ENCODE measurements at regions not wholly inside any gene's neighbourhood (a gene's known extent, or its start where the extent isn't known, plus 50 kb on each side); places are given as distances from the start of the nearest gene placed in this dataset.
"Not testable (repeated sequence)": the region's sequence is repeated elsewhere in the genome, so short reads cannot be mapped to it uniquely, and the experiment has no call there.

- H3K4me3 ChIP-seq (ENCODE audit: low read depth, low read length): no peak overlapping the region
- no peak overlapping the region for H3K27ac ChIP-seq (ENCODE audit: low read depth, low read length)
- H3K27me3 ChIP-seq (ENCODE audit: control insufficient read depth, insufficient read depth, low read length): peaks cover 19% of the 10 kb centered on the region
- no peaks in the 10 kb centered on the region for H3K36me3 ChIP-seq (ENCODE audit: control insufficient read depth, insufficient read depth, low read length)
- H3K4me1 ChIP-seq (ENCODE audit: control insufficient read depth, insufficient read depth, low read length): peaks cover 12% of the 10 kb centered on the region
- no peak overlapping the region for H3K9ac ChIP-seq (ENCODE audit: low read length)
- no peaks in the 10 kb centered on the region for H3K9me3 ChIP-seq (ENCODE audit: control insufficient read depth, insufficient read depth, low read depth, low read length)
These were observed 83.6 kb upstream of the BLID start for GRCh38 chr11:122199661-122200060.

- H3K4me3 ChIP-seq (ENCODE audit: low read depth, low read length): no peak overlapping the region
- no peaks in the 10 kb centered on the region for H3K36me3 ChIP-seq (ENCODE audit: control insufficient read depth, insufficient read depth, low read length)
- no peaks in the 10 kb centered on the region for H3K9me3 ChIP-seq (ENCODE audit: control insufficient read depth, insufficient read depth, low read depth, low read length)
- H3K4me1 ChIP-seq (ENCODE audit: control insufficient read depth, insufficient read depth, low read length): peaks cover 12% of the 10 kb centered on the region
- H3K27me3 ChIP-seq (ENCODE audit: control insufficient read depth, insufficient read depth, low read length): peaks cover 13% of the 10 kb centered on the region
- H3K27ac ChIP-seq (ENCODE audit: low read depth, low read length): no peak overlapping the region
- H3K9ac ChIP-seq (ENCODE audit: low read length): no peak overlapping the region
These were observed 82.4 kb upstream of the BLID start for GRCh38 chr11:122198291-122198983.

GRCh38 chr11:122197066-122197987, 81.3 kb upstream of the BLID start:
- H3K27me3 ChIP-seq (ENCODE audit: control insufficient read depth, insufficient read depth, low read length): peaks cover 4% of the 10 kb centered on the region; the same call in 1 of the 2 replicates
- no peaks in the 10 kb centered on the region for H3K36me3 ChIP-seq (ENCODE audit: control insufficient read depth, insufficient read depth, low read length)
- H3K27ac ChIP-seq (ENCODE audit: low read depth, low read length): no peak overlapping the region
- no peak overlapping the region for H3K4me3 ChIP-seq (ENCODE audit: low read depth, low read length)
- H3K4me1 ChIP-seq (ENCODE audit: control insufficient read depth, insufficient read depth, low read length): peaks cover 2% of the 10 kb centered on the region; the same call in 1 of the 2 replicates
- H3K9me3 ChIP-seq (ENCODE audit: control insufficient read depth, insufficient read depth, low read depth, low read length): no peaks in the 10 kb centered on the region
- no peak overlapping the region for H3K9ac ChIP-seq (ENCODE audit: low read length)

GRCh38 chr11:122195790-122196189, 79.8 kb upstream of the BLID start:
- Histone ChIP-seq H3K36me3 (ENCODE audit: control insufficient read depth, insufficient read depth, low read length) (no peaks in the 10 kb centered on the region), H3K4me3 (ENCODE audit: low read depth, low read length) (no peak overlapping the region), H3K4me1 (ENCODE audit: control insufficient read depth, insufficient read depth, low read length) (no peaks in the 10 kb centered on the region), H3K27ac (ENCODE audit: low read depth, low read length) (no peak overlapping the region), H3K9me3 (ENCODE audit: control insufficient read depth, insufficient read depth, low read depth, low read length) (no peaks in the 10 kb centered on the region), H3K27me3 (ENCODE audit: control insufficient read depth, insufficient read depth, low read length) (no peaks in the 10 kb centered on the region), H3K9ac (ENCODE audit: low read length) (no peak overlapping the region)

- not testable (repeated sequence) for H3K27ac ChIP-seq (ENCODE audit: low read depth, low read length); H3K9ac ChIP-seq (ENCODE audit: low read length); H3K4me3 ChIP-seq (ENCODE audit: low read depth, low read length); H3K36me3 ChIP-seq (ENCODE audit: control insufficient read depth, insufficient read depth, low read length); H3K27me3 ChIP-seq (ENCODE audit: control insufficient read depth, insufficient read depth, low read length); H3K9me3 ChIP-seq (ENCODE audit: control insufficient read depth, insufficient read depth, low read depth, low read length); H3K4me1 ChIP-seq (ENCODE audit: control insufficient read depth, insufficient read depth, low read length)
These were observed 78.0 kb upstream of the BLID start for GRCh38 chr11:122193881-122194480.

- H3K9ac ChIP-seq (ENCODE audit: low read length): no peak overlapping the region
- H3K27me3 ChIP-seq (ENCODE audit: control insufficient read depth, insufficient read depth, low read length): no peaks in the 10 kb centered on the region
- no peaks in the 10 kb centered on the region for H3K4me1 ChIP-seq (ENCODE audit: control insufficient read depth, insufficient read depth, low read length)
- H3K4me3 ChIP-seq (ENCODE audit: low read depth, low read length): no peak overlapping the region
- H3K36me3 ChIP-seq (ENCODE audit: control insufficient read depth, insufficient read depth, low read length): no peaks in the 10 kb centered on the region
- H3K9me3 ChIP-seq (ENCODE audit: control insufficient read depth, insufficient read depth, low read depth, low read length): no peaks in the 10 kb centered on the region
- H3K27ac ChIP-seq (ENCODE audit: low read depth, low read length): no peak overlapping the region
These were observed 77.4 kb upstream of the BLID start for GRCh38 chr11:122193457-122193856.

GRCh38 chr11:122192634-122193255, 76.7 kb upstream of the BLID start:
- Histone ChIP-seq H3K9me3 (ENCODE audit: control insufficient read depth, insufficient read depth, low read depth, low read length) (no peaks in the 10 kb centered on the region), H3K4me3 (ENCODE audit: low read depth, low read length) (no peak overlapping the region), H3K36me3 (ENCODE audit: control insufficient read depth, insufficient read depth, low read length) (no peaks in the 10 kb centered on the region), H3K4me1 (ENCODE audit: control insufficient read depth, insufficient read depth, low read length) (no peaks in the 10 kb centered on the region), H3K27ac (ENCODE audit: low read depth, low read length) (no peak overlapping the region), H3K27me3 (ENCODE audit: control insufficient read depth, insufficient read depth, low read length) (no peaks in the 10 kb centered on the region), H3K9ac (ENCODE audit: low read length) (no peak overlapping the region)

- no peak overlapping the region for H3K27ac ChIP-seq (ENCODE audit: low read depth, low read length)
- H3K9me3 ChIP-seq (ENCODE audit: control insufficient read depth, insufficient read depth, low read depth, low read length): no peaks in the 10 kb centered on the region
- H3K4me3 ChIP-seq (ENCODE audit: low read depth, low read length): no peak overlapping the region
- no peaks in the 10 kb centered on the region for H3K4me1 ChIP-seq (ENCODE audit: control insufficient read depth, insufficient read depth, low read length)
- H3K27me3 ChIP-seq (ENCODE audit: control insufficient read depth, insufficient read depth, low read length): no peaks in the 10 kb centered on the region
- H3K36me3 ChIP-seq (ENCODE audit: control insufficient read depth, insufficient read depth, low read length): no peaks in the 10 kb centered on the region
- H3K9ac ChIP-seq (ENCODE audit: low read length): no peak overlapping the region
These were observed 74.8 kb upstream of the BLID start for GRCh38 chr11:122190768-122191167.

- Histone ChIP-seq H3K9ac (ENCODE audit: low read length) (no peak overlapping the region), H3K4me1 (ENCODE audit: control insufficient read depth, insufficient read depth, low read length) (no peaks in the 10 kb centered on the region)
These were observed 73.2 kb upstream of the BLID start for GRCh38 chr11:122189229-122189628.

GRCh38 chr11:122187373-122188165, 71.6 kb upstream of the BLID start:
- Histone ChIP-seq H3K4me1 (ENCODE audit: control insufficient read depth, insufficient read depth, low read length) (no peaks in the 10 kb centered on the region), H3K9me3 (ENCODE audit: control insufficient read depth, insufficient read depth, low read depth, low read length) (no peaks in the 10 kb centered on the region), H3K27ac (ENCODE audit: low read depth, low read length) (no peak overlapping the region)

More at GRCh38 chr11:122189229-122189628, 73.2 kb upstream of the BLID start:
- H3K27ac ChIP-seq (ENCODE audit: low read depth, low read length): no peak overlapping the region
- no peaks in the 10 kb centered on the region for H3K36me3 ChIP-seq (ENCODE audit: control insufficient read depth, insufficient read depth, low read length)
- no peaks in the 10 kb centered on the region for H3K9me3 ChIP-seq (ENCODE audit: control insufficient read depth, insufficient read depth, low read depth, low read length)
- H3K4me3 ChIP-seq (ENCODE audit: low read depth, low read length): no peak overlapping the region
- no peaks in the 10 kb centered on the region for H3K27me3 ChIP-seq (ENCODE audit: control insufficient read depth, insufficient read depth, low read length)

More at GRCh38 chr11:122187373-122188165, 71.6 kb upstream of the BLID start:
- H3K9ac ChIP-seq (ENCODE audit: low read length): no peak overlapping the region
- H3K36me3 ChIP-seq (ENCODE audit: control insufficient read depth, insufficient read depth, low read length): no peaks in the 10 kb centered on the region
- no peaks in the 10 kb centered on the region for H3K27me3 ChIP-seq (ENCODE audit: control insufficient read depth, insufficient read depth, low read length)
- H3K4me3 ChIP-seq (ENCODE audit: low read depth, low read length): no peak overlapping the region

All from HUES6 (cell line).